GM12892 (cell line): ENCODE measurements at regions not wholly inside any gene's neighbourhood (a gene's known extent, or its start where the extent isn't known, plus 50 kb on each side); places are given as distances from the start of the nearest gene placed in this dataset.

Experiments
- POLR2A ChIP-seq: IDR thresholded peaks from 2 replicates; pipeline ENCODE4 v1.6.1; 2011; ENCODE audit warnings: low read depth, low read length, control low read depth
- POLR2AphosphoS5 ChIP-seq: IDR thresholded peaks from 2 replicates; pipeline ENCODE4 v1.6.1; 2011; ENCODE audit warnings: low read depth, low read length, control low read depth
- TAF1 ChIP-seq: IDR thresholded peaks from 2 replicates; pipeline ENCODE4 v1.6.1; 2011; ENCODE audit warnings: low read depth, mild to moderate bottlenecking, control low read depth, low read length, borderline replicate concordance

DNA sequence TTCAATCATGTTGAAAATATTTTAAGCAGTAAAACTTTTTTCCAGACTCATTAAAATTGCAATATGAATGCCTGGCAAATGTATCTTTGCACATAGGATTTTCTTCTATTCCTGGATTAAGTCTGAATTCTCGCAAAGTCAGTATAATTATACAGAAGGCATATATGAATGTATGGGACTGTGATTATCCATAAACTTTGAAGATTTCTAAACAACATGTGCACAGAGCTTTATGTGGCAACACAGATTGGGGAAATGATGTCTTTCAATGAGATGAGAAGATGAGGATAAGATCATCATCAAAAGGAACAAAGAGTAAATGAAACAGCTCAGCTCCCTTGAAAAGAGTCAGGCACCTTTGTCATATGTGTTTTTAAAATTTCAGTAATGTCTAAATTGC lies 635.3 kb downstream of the CDH11 start:
- TF ChIP-seq POLR2A (no peak), POLR2AphosphoS5 (no peak), TAF1 (no peak)
